Naive B cell (primary cell): ENCODE measurements at regions not wholly inside any gene's neighbourhood (a gene's known extent, or its start where the extent isn't known, plus 50 kb on each side); places are given as distances from the start of the nearest gene placed in this dataset.
"Not testable (repeated sequence)": the region's sequence is repeated elsewhere in the genome, so short reads cannot be mapped to it uniquely, and the experiment has no call there.

ENCODE experiments used
- ATAC-seq, 2 donors: fragments of 150-1000 bp; cut with Tn5 transposase; 2 replicates each; pipeline ENCODE4 v1.10.0; 2021; ENCODE audit warnings: low read depth in 2 of 2, mild to moderate bottlenecking in 2 of 2, moderate library complexity in 2 of 2
- DNase-seq: peaks from one replicate; pipeline ENCODE4 v3.0.0; 2022
- H3K27ac Mint-ChIP-seq, 6 donors: one replicate each; pipeline ENCODE4 v1.8.0; 2020 to 2022; ENCODE audit warnings: mild to moderate bottlenecking in 6 of 6, mixed read lengths in 6 of 6, moderate library complexity in 5 of 6, inconsistent platforms in 2 of 6
- H3K27me3 Mint-ChIP-seq, 3 donors: one replicate each; pipeline ENCODE4 v1.8.0; 2021 to 2022; ENCODE audit warnings: mixed read lengths in 3 of 3, mild to moderate bottlenecking in 1 of 3
- H3K36me3 Mint-ChIP-seq, 2 donors: one replicate each; pipeline ENCODE4 v1.8.0; 2020 to 2022; ENCODE audit warnings: mixed read lengths in 2 of 2, inconsistent platforms in 1 of 2, mild to moderate bottlenecking in 1 of 2
- H3K4me1 Mint-ChIP-seq, 3 donors: one replicate each; pipeline ENCODE4 v1.8.0; 2020 to 2022; ENCODE audit warnings: mixed read lengths in 3 of 3, inconsistent platforms in 1 of 3, mild to moderate bottlenecking in 1 of 3, moderate library complexity in 1 of 3
- H3K4me3 Mint-ChIP-seq, 8 donors: one replicate each; pipeline ENCODE4 v1.8.0; 2020 to 2022; ENCODE audit warnings: mild to moderate bottlenecking in 8 of 8, mixed read lengths in 8 of 8, moderate library complexity in 8 of 8, inconsistent platforms in 2 of 8
- H3K9me3 Mint-ChIP-seq, 7 donors: one replicate each; pipeline ENCODE4 v1.8.0; 2020 to 2022; ENCODE audit warnings: mixed read lengths in 7 of 7, mild to moderate bottlenecking in 5 of 7, inconsistent platforms in 2 of 7, moderate library complexity in 1 of 7

DNA sequence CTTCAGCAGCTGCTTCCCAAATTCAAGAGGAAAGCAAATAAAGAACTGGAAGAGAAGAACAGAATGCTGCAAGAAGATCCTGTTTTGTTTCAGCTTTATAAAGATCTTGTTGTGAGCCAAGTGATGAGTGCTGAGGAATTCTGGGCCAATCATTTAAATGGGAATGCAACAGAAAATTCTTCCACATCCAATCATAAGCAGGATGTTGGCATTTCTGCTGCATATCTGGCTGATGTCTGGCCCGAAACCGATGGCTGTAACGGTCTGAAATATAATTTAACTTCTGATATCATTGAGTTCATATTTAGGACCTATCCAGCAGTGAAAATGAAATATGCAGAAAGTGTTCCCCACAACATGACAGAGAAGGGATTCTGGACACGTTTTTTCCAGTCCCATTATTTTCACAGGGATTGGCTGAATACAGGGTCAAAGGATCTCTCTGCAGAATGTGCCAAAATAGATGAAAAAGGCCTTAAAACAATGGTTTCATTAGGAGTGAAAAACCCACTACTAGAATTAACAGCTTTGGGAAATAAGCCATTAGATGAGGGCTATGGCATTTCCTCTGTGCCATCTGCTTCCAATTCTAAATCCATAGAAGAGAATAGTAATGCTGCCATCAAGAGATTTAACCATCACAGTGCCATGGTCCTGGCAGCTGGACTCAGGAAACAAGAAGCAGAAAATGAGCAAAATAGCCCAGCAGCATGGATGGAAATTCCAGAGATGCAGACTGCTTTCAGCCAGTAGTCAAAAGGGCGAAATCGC lies 175.6 kb downstream of the MC4R start:
- H3K27me3 Mint-ChIP-seq, result peaks cover 0 to 6% (median 6%) of the 10 kb centered on the region in 3 donors
- no peak overlapping the region for H3K4me3 Mint-ChIP-seq
- H3K4me1 Mint-ChIP-seq, result no peaks in the 10 kb centered on the region
- H3K9me3 Mint-ChIP-seq, result no peaks in the 10 kb centered on the region
- ATAC-seq (no peak), DNase-seq (no peak)
- no peaks in the 10 kb centered on the region for H3K36me3 Mint-ChIP-seq
- no peak overlapping the region for H3K27ac Mint-ChIP-seq

DNA sequence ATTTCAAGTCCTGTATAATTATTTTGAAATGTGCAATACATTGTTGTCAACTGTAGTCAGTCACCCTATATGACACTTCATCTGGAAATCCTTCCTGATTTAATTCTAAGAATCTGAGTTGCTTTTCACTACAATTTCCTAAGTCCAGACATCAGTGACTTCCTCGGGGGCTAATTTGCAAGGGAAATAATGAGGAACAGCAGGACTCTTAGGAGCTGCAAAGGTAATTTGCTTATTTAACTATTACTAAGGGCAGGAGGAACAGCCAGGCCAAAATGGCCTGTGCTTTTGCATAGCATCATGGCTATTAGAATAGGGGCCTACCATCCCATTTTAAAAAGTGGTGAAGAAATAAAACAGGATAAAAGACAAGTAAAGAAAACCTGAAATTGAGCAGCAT lies 178.8 kb downstream of the MC4R start:
- H3K36me3 Mint-ChIP-seq, result no peaks in the 10 kb centered on the region
- no peak for ATAC-seq
- no peaks in the 10 kb centered on the region for H3K4me1 Mint-ChIP-seq
- peaks cover 0 to 1% (median 0%) of the 10 kb centered on the region in 7 donors for H3K9me3 Mint-ChIP-seq
- DNase-seq, result no peak
- H3K27me3 Mint-ChIP-seq, result peaks cover 0 to 11% (median 6%) of the 10 kb centered on the region in 3 donors
- no peak overlapping the region for H3K27ac Mint-ChIP-seq
- no peak overlapping the region for H3K4me3 Mint-ChIP-seq

DNA sequence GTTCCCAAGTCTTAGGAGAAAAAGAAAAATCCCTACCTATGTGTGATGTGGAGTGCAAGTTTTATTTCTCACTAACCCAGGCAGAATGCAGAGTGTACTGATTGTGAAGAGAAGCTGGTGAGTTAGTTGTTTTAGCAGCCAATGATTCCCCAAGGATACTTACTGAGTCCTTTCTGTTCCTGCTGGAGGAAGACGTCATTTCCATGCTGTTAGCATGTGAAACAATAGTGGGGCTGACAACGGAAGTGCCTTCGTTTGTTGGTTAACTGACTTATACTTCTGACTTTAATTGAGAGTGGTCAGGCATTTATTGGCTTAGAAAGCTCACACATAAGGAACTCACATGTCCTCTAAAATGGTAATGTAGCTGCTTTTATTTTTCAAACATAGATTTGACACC lies 180.6 kb downstream of the MC4R start:
- Mint-ChIP-seq H3K27me3 (peaks cover 0 to 6% (median 4%) of the 10 kb centered on the region in 3 donors), H3K4me1 (no peaks in the 10 kb centered on the region), H3K4me3 (no peak overlapping the region), H3K9me3 (peaks cover 0 to 1% (median 0%) of the 10 kb centered on the region in 7 donors), H3K27ac (no peak overlapping the region), H3K36me3 (no peaks in the 10 kb centered on the region)
- DNase-seq (no peak), ATAC-seq (no peak)

DNA sequence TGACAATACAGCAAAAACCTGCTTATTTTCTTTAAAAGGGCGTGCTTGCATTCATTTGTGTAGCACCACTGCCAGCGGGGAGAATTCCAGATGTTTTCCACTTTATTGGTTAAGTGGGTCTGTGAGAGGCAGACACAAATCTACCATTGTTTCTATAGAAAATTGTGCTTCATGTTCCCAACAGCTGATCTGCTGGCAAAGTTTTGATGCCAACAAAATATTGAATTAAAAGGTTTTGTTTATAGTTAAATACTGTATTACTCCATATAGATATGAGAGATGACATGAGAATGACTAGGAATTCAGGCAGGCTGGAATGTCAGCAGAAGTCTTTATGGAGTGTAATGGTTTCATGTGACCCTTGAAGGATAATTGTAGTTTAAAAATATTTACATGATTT lies 182.7 kb downstream of the MC4R start:
- ATAC-seq (no peak), DNase-seq (no peak)
- Mint-ChIP-seq H3K27ac (no peak overlapping the region), H3K27me3 (peaks cover 0 to 6% (median 4%) of the 10 kb centered on the region in 3 donors), H3K9me3 (peaks cover 0 to 1% (median 0%) of the 10 kb centered on the region in 7 donors), H3K4me1 (no peaks in the 10 kb centered on the region), H3K4me3 (no peak overlapping the region), H3K36me3 (no peaks in the 10 kb centered on the region)

DNA sequence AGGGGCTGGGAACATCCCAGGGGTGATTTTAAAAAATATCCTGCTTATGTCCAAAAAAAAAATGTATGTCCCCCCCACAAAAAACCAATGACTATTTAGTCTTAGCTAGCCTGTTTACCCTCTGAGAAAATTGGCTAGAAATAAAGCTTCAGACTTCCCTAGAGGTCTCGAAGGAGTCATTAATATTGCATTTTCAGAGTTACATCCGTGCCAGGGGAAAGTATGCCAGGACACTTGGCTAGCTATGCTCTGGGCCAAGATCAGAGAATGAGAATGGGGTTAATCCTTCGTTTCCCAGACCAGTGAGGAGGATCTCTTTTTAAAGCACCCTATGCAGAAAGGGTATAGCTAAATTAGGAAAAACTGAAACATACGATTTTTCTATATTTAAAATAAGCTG lies 183.6 kb downstream of the MC4R start:
- Mint-ChIP-seq H3K4me3 (no peak overlapping the region), H3K4me1 (no peaks in the 10 kb centered on the region), H3K27ac (no peak overlapping the region), H3K9me3 (peaks cover 0 to 2% (median 0%) of the 10 kb centered on the region in 7 donors), H3K36me3 (no peaks in the 10 kb centered on the region), H3K27me3 (peaks cover 0 to 6% (median 4%) of the 10 kb centered on the region in 3 donors)
- DNase-seq (no peak), ATAC-seq (no peak)

DNA sequence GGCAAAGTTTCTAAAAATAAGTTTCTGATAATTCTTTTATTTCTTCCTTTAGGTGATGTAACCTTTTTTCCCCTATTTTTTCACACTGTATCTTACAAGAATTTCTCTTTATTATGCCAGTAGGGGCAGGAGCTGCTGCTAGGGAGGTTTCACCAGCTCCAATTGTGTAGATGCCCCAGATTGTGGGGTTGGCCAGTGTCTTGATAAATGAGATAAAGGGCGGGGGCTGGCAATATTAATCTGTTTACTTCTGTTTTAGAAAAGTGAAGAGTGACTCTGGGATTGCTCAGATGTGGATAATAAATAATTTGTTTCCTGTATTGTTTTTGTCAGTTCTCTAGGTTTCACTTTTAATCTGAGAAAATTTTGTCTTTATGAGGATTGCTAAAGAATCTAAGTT lies 190.4 kb downstream of the MC4R start:
- H3K27me3 Mint-ChIP-seq, result no peaks in the 10 kb centered on the region
- H3K27ac Mint-ChIP-seq, result no peak overlapping the region
- H3K4me3 Mint-ChIP-seq, result no peak overlapping the region
- no peaks in the 10 kb centered on the region for H3K4me1 Mint-ChIP-seq
- ATAC-seq, result no peak
- H3K9me3 Mint-ChIP-seq, result peaks cover 0 to 12% (median 0%) of the 10 kb centered on the region in 7 donors
- H3K36me3 Mint-ChIP-seq, result no peaks in the 10 kb centered on the region
- DNase-seq, result no peak

DNA sequence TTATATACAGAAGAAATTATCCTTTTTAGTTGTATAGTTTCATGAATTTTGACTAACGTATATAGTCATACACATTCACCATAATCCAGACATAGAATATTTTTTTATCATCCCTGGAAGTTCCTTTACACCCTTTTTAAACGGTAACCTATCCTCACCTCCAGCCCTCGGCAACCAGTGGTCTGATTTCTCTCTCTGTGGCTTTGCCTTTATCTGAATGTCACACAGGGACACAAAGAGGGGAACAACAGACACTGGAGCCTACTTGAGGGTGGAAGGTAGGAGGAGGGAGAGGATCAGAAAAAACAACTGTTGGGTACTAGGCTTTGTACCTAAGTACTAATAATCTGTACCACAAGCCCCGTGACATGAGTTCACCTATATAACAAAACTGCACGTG lies 191.9 kb downstream of the MC4R start:
- DNase-seq (no peak), ATAC-seq (no peak)
- Mint-ChIP-seq H3K27ac (no peak overlapping the region), H3K4me3 (no peak overlapping the region), H3K9me3 (peaks cover 0 to 12% (median 0%) of the 10 kb centered on the region in 7 donors), H3K36me3 (no peaks in the 10 kb centered on the region), H3K27me3 (no peaks in the 10 kb centered on the region), H3K4me1 (no peaks in the 10 kb centered on the region)

DNA sequence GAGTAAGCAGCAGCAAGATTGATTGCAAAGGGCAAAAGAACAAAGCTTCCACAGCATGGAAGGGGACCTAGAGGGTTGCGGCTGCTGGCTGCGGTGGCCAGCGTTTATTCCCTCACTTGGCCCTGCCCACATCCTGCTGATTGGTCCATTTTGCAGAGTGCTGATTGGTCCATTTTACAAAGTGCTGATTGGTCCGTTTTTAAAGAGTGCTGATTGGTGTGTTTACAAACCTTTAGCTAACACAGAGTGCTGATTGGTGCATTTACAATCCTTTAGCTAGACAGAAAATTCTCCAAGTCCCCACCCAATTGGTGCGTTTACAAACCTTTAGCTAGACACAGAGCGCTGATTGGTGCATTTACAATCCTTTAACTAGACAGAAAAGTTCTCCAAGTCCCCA lies 194.4 kb downstream of the MC4R start:
- H3K27ac Mint-ChIP-seq, H3K27me3 Mint-ChIP-seq, H3K4me3 Mint-ChIP-seq, ATAC-seq, DNase-seq, H3K4me1 Mint-ChIP-seq, H3K36me3 Mint-ChIP-seq: not testable (repeated sequence)
- peaks cover 0 to 12% (median 0%) of the 10 kb centered on the region in 7 donors for H3K9me3 Mint-ChIP-seq

DNA sequence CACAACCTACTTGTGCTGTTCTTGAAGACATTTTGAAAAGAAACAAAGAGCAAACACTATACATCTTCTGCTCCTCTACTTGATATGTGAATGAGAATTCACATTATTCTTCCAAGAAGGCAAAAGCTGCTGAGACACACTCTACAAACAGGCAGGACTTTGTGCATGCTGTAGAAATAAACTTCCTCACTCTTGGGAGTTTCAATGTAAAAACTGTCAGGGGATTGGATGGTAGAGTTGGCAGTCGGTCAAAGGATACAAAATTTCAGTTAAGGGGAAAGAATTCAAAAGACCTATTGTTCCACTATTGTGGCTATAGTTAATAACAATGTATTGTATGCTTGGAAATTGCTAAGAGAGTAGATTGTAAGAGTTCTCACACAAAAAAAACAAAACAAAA lies 196.3 kb downstream of the MC4R start:
- Mint-ChIP-seq H3K9me3 (peaks cover 0 to 12% (median 0%) of the 10 kb centered on the region in 7 donors), H3K4me3 (no peak overlapping the region), H3K36me3 (no peaks in the 10 kb centered on the region), H3K27ac (no peak overlapping the region), H3K4me1 (no peaks in the 10 kb centered on the region), H3K27me3 (no peaks in the 10 kb centered on the region)
- ATAC-seq (no peak), DNase-seq (no peak)

DNA sequence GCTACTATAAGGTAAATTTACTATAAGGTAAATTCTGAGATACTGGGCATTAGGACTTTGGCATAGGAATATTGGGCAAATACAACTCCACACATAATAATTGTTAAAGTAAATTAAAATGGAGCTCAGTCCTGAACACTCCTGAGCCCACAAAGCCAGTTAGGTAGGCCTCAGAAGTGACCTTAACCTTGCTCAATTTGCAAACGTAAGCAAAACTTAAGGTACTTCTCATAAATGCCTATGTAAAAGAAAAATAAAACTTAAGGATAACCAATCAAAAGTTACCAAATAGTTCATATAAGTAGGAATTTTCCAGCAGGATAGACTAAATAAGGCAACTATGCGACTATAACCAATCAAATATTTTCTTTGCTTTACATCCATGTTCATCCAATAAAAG lies 197.7 kb downstream of the MC4R start:
- H3K4me1 Mint-ChIP-seq, result no peaks in the 10 kb centered on the region
- H3K27me3 Mint-ChIP-seq, result no peaks in the 10 kb centered on the region
- no peak overlapping the region for H3K4me3 Mint-ChIP-seq
- H3K9me3 Mint-ChIP-seq, result peaks cover 0 to 12% (median 0%) of the 10 kb centered on the region in 7 donors
- DNase-seq (no peak), ATAC-seq (no peak)
- H3K36me3 Mint-ChIP-seq, result no peaks in the 10 kb centered on the region
- no peak overlapping the region for H3K27ac Mint-ChIP-seq

DNA sequence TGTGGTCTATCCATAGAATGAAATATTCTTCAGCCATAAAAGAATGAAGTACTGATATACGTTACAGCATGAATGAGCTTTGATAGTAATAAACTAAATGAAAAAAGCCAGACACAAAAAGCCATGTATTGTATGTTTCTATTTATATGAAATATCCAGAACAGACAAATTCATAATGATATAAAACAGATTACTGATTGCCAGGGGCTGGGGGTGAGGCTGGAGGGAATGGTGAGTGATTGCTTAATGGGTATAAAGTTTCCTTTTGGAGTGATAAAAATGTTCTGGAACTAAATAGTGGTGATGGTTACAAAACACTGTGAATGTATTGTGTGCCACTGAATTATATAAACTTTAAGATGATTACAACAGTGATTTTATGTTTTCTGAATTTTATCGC lies 200.5 kb downstream of the MC4R start:
- no peak overlapping the region for H3K4me3 Mint-ChIP-seq
- no peaks in the 10 kb centered on the region for H3K4me1 Mint-ChIP-seq
- no peaks in the 10 kb centered on the region for H3K36me3 Mint-ChIP-seq
- H3K27ac Mint-ChIP-seq, result no peak overlapping the region
- no peaks in the 10 kb centered on the region for H3K27me3 Mint-ChIP-seq
- no peaks in the 10 kb centered on the region for H3K9me3 Mint-ChIP-seq
- DNase-seq, result no peak
- no peak for ATAC-seq

DNA sequence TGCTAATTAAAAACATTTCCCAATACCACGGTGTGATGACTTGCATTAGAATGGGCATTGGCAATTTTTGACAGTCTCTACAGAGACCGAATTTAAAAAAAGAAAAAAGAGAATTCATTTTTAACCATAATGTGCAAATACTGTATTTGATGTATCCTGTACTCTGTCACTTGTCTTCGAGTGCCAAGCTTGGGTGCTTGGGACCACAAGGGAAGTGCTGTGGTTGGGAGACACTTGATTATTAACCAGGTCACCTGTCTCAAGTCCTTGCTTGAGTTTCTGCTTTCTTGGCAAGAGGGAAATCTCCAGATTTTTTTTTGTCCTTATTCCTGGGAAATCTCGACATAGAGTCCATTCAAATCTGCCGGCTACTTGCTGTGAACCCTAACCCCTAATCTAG lies 209.0 kb downstream of the MC4R start:
- Mint-ChIP-seq H3K27me3 (no peaks in the 10 kb centered on the region), H3K36me3 (no peaks in the 10 kb centered on the region), H3K4me3 (no peak overlapping the region), H3K27ac (no peak overlapping the region), H3K4me1 (no peaks in the 10 kb centered on the region), H3K9me3 (peaks cover 0 to 3% (median 0%) of the 10 kb centered on the region in 7 donors)
- DNase-seq (no peak), ATAC-seq (no peak)

DNA sequence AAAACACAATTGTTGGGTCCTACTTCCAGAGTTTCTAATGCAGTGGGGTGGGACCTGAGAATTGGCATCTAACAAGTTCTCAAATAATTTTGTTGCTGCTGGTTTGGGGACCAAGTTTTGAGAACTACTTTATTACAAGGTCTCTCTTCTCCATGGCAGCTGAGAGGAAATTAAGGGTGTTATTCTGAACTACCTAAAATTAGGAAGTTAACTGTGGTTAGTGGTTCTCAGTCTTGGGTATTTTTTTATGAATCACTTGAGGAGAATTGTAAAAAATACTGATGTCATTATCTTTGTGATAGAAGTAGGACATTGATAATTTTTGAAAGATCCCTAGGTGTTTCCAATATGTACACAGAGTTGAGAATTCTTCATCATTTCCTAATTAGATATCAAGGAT lies 210.2 kb downstream of the MC4R start:
- Mint-ChIP-seq H3K27ac (no peak overlapping the region), H3K36me3 (no peaks in the 10 kb centered on the region), H3K9me3 (peaks cover 0 to 3% (median 0%) of the 10 kb centered on the region in 7 donors), H3K4me3 (no peak overlapping the region), H3K4me1 (no peaks in the 10 kb centered on the region), H3K27me3 (no peaks in the 10 kb centered on the region)
- no peak for DNase-seq
- ATAC-seq, result no peak

DNA sequence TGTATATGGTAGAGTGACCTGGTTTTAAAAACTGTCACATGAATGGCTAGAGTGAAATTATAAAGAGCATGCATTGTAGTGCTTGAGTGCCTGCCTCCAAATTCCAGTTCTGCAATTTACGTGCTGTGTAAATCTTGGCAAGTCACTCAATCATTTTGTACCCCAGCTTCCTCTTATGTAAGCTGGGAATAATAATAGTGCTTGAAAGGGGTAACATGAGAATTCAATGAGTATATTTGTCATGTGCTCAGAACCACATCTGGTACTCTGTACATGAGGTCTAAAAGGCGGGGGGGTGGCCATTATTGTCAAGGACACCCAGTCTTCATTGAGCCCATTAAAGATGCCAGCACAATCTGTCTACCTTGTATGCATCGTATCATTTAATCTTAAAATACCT lies 214.8 kb downstream of the MC4R start:
- Mint-ChIP-seq H3K9me3 (peaks cover 0 to 4% (median 0%) of the 10 kb centered on the region in 7 donors), H3K27me3 (peaks cover 0 to 3% (median 0%) of the 10 kb centered on the region in 3 donors), H3K27ac (no peak overlapping the region), H3K4me3 (no peak overlapping the region), H3K4me1 (no peaks in the 10 kb centered on the region), H3K36me3 (no peaks in the 10 kb centered on the region)
- no peak for ATAC-seq
- no peak for DNase-seq
